ENCODE measurements at regions not wholly inside any gene's neighbourhood (a gene's known extent, or its start where the extent isn't known, plus 50 kb on each side); places are given as distances from the start of the nearest gene placed in this dataset.

GRCh38 chr18:22045221-22045918, 124.0 kb upstream of the GATA6 start:
- TF ChIP-seq POLR2AphosphoS5 (IDR thresholded peaks at IDR 0.05) (peak in 1 of 3 donors; percentile 37), CTCF (IDR thresholded peaks at IDR 0.05) (no peak)
- Histone ChIP-seq H3K4me3 (peak overlapping the region in 1 of 4 donors; percentile 4), H3K27ac (peak overlapping the region; percentile 83 to 92 (median 89)), H3K9me3 (peaks cover 0 to 8% of the 10 kb centered on the region in 2 donors), H3K36me3 (no peaks in the 10 kb centered on the region), H3K4me1 (peaks cover 0 to 41% (median 24%) of the 10 kb centered on the region in 4 donors), H3K27me3 (no peaks in the 10 kb centered on the region)
- in situ Hi-C loops (cut with MboI; ENCODE audit: low pct_ligation_motif_present in 1 of 4, low pct_unique_long_range_greater_than_20kb in 1 of 4, low sequenced_read_pairs in 3 of 4), result no loop called here
- intact Hi-C loops (cut with DNase I; ENCODE audit: low total_unique reads), result no loop called here
- peak; percentile 64 for DNase-seq
- WGBS, 2 donors (ENCODE audit: low coverage in 1 of 2), result 39 to 49% methylated on average over 2 to 6 of the region's 6 CpGs

GRCh38 chr18:22046473-22046872, 122.9 kb upstream of the GATA6 start:
- H3K36me3 ChIP-seq, result no peaks in the 10 kb centered on the region
- in situ Hi-C loops (cut with MboI; ENCODE audit: low pct_ligation_motif_present in 1 of 4, low pct_unique_long_range_greater_than_20kb in 1 of 4, low sequenced_read_pairs in 3 of 4) (no loop called here), intact Hi-C loops (cut with DNase I; ENCODE audit: low total_unique reads) (no loop called here)
- H3K27ac ChIP-seq, result peak overlapping the region in 2 of 4 donors; percentile 88 to 92
- TF ChIP-seq POLR2A (IDR thresholded peaks at IDR 0.05) (no peak), POLR2AphosphoS5 (IDR thresholded peaks at IDR 0.05) (no peak), CTCF (IDR thresholded peaks at IDR 0.05) (no peak), EP300 (IDR thresholded peaks at IDR 0.05; ENCODE audit: low read depth) (no peak)
- 89 to 92% methylated on average over 2 of the region's 2 CpGs for WGBS, 2 donors (ENCODE audit: low coverage in 1 of 2)
- peaks cover 0 to 3% of the 10 kb centered on the region in 2 donors for H3K9me3 ChIP-seq
- H3K4me3 ChIP-seq, result no peak overlapping the region
- no peaks in the 10 kb centered on the region for H3K27me3 ChIP-seq
- no peak for DNase-seq
- H3K4me1 ChIP-seq, result peaks cover 0 to 42% (median 25%) of the 10 kb centered on the region in 4 donors

GRCh38 chr18:22047485-22047884, 121.9 kb upstream of the GATA6 start:
- no peaks in the 10 kb centered on the region for H3K36me3 ChIP-seq
- in situ Hi-C loops (cut with MboI; ENCODE audit: low pct_ligation_motif_present in 1 of 4, low pct_unique_long_range_greater_than_20kb in 1 of 4, low sequenced_read_pairs in 3 of 4), result no loop called here
- H3K27me3 ChIP-seq, result no peaks in the 10 kb centered on the region
- TF ChIP-seq EP300 (IDR thresholded peaks at IDR 0.05; ENCODE audit: low read depth) (no peak), POLR2AphosphoS5 (IDR thresholded peaks at IDR 0.05) (no peak), CTCF (IDR thresholded peaks at IDR 0.05) (no peak), POLR2A (IDR thresholded peaks at IDR 0.05) (no peak)
- peak overlapping the region in 1 of 4 donors; percentile 1 for H3K27ac ChIP-seq
- DNase-seq, result no peak
- peaks cover 0 to 42% (median 25%) of the 10 kb centered on the region in 4 donors for H3K4me1 ChIP-seq
- no peaks in the 10 kb centered on the region for H3K9me3 ChIP-seq
- H3K4me3 ChIP-seq, result no peak overlapping the region
- 35 to 56% methylated on average over 2 to 3 of the region's 3 CpGs for WGBS, 2 donors (ENCODE audit: low coverage in 1 of 2)
- intact Hi-C loops (cut with DNase I; ENCODE audit: low total_unique reads), result no loop called here

- TF ChIP-seq POLR2A (IDR thresholded peaks at IDR 0.05) (no peak), EP300 (IDR thresholded peaks at IDR 0.05; ENCODE audit: low read depth) (no peak), POLR2AphosphoS5 (IDR thresholded peaks at IDR 0.05) (no peak), CTCF (IDR thresholded peaks at IDR 0.05) (no peak)
- Histone ChIP-seq H3K27me3 (no peaks in the 10 kb centered on the region), H3K9me3 (no peaks in the 10 kb centered on the region), H3K4me3 (no peak overlapping the region), H3K36me3 (no peaks in the 10 kb centered on the region), H3K4me1 (peaks cover 0 to 37% (median 22%) of the 10 kb centered on the region in 4 donors), H3K27ac (no peak overlapping the region)
- no peak for DNase-seq
- intact Hi-C loops (cut with DNase I; ENCODE audit: low total_unique reads), result no loop called here
- in situ Hi-C loops (cut with MboI; ENCODE audit: low pct_ligation_motif_present in 1 of 4, low pct_unique_long_range_greater_than_20kb in 1 of 4, low sequenced_read_pairs in 3 of 4), result no loop called here
- WGBS, 2 donors (ENCODE audit: low coverage in 1 of 2), result 84% methylated on average over 5 of the region's 5 CpGs; no CpG with 5 or more reads in 1 of the 2 donors
These were observed 121.2 kb upstream of the GATA6 start for GRCh38 chr18:22048221-22048620.
